GM19463 (cell line): ENCODE measurements at regions not wholly inside any gene's neighbourhood (a gene's known extent, or its start where the extent isn't known, plus 50 kb on each side); places are given as distances from the start of the nearest gene placed in this dataset.
"Not testable (repeated sequence)": the region's sequence is repeated elsewhere in the genome, so short reads cannot be mapped to it uniquely, and the experiment has no call there.

Experiments used
- ATAC-seq: cut with Tn5 transposase; IDR thresholded peaks from one replicate; pipeline ENCODE4 v1.9.1; 2021; ENCODE audit warnings: mild to moderate bottlenecking, moderate library complexity; ENCODE audit not compliant: unreplicated experiment

- ATAC-seq: no peak
These were observed 267.7 kb upstream of the MGAT4C start for GRCh38 chr12:86523844-86524243.

- peak; percentile 53 for ATAC-seq
These were observed 265.7 kb upstream of the MGAT4C start for GRCh38 chr12:86521870-86522269.

GRCh38 chr12:86513226-86513625 is 257.0 kb upstream of the MGAT4C start:
- ATAC-seq: peak; percentile 21

- ATAC-seq: no peak
These were observed 240.4 kb upstream of the MGAT4C start for GRCh38 chr12:86496595-86496994.

- ATAC-seq: no peak
These were observed 228.3 kb upstream of the MGAT4C start for GRCh38 chr12:86484473-86484872.

GRCh38 chr12:86473231-86473630 is 217.0 kb upstream of the MGAT4C start:
- no peak for ATAC-seq

GRCh38 chr12:86456776-86457175 is 200.6 kb upstream of the MGAT4C start:
- ATAC-seq: no peak

GRCh38 chr12:86456241-86456640 is 200.1 kb upstream of the MGAT4C start:
- ATAC-seq: no peak

GRCh38 chr12:86445356-86445755 is 189.2 kb upstream of the MGAT4C start:
- ATAC-seq: no peak

GRCh38 chr12:86435053-86435452 is 178.9 kb upstream of the MGAT4C start:
- no peak for ATAC-seq

- no peak for ATAC-seq
These were observed 173.6 kb upstream of the MGAT4C start for GRCh38 chr12:86429824-86430223.

DNA sequence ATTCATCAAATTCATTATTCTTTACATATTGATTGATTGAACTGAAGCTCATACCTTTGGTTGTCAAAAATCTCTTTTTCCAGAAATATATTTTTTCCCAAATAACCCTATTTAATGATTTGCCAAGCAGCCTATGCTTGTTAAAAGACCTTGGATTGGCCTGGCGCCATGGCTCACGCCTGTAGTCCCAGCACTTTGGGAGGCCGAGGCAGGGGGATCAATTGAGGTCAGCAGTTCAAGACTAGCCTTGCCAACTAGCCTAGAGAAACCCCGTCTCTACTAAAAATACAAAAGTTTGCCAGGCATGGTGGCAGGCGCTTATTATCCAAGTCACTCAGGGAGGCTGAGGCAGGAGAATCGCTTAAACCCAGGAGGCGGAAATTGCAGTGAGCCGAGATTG is 165.1 kb upstream of the MGAT4C start:
- ATAC-seq: no peak

DNA sequence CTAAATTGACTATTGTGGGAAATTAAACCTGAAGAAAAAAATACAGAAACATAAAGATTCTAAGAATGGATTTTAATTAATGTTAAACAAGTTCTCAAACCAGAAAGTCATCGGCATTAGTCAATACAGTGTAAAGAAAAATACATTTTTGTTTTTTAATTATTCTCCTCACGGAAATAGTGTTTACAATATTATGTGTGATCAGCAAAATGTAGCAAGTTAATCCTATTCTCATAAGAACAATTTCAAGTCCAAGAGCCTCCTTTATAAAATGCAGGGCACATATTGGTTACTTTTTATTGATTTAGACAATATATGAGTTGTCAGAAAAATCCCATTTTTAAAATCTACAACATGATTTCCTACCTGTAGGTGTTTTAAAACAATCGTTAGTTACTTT is 158.0 kb upstream of the MGAT4C start:
- ATAC-seq: no peak

- no peak for ATAC-seq
These were observed 155.5 kb upstream of the MGAT4C start for GRCh38 chr12:86411710-86412109.

GRCh38 chr12:86407620-86408208 is 151.5 kb upstream of the MGAT4C start:
- ATAC-seq: no peak

DNA sequence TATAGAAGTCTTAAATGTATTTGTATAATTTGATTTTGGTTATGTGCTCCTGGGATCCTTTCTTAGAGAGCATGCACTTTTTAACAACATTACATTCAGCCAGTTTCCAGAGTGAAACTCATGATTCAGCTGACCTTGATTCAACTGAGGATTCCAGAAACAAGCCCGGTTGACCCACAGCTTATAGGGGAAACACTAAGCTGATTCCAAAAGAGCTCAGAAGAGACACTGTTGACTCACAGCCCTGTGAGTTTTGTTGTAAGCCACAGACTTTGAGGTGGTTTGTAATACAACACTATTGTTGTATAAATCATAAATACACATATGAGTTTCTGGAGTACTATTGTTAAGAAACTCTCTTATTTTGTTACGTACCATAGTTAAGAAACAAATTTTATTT is 133.8 kb upstream of the MGAT4C start:
- ATAC-seq: no peak

DNA sequence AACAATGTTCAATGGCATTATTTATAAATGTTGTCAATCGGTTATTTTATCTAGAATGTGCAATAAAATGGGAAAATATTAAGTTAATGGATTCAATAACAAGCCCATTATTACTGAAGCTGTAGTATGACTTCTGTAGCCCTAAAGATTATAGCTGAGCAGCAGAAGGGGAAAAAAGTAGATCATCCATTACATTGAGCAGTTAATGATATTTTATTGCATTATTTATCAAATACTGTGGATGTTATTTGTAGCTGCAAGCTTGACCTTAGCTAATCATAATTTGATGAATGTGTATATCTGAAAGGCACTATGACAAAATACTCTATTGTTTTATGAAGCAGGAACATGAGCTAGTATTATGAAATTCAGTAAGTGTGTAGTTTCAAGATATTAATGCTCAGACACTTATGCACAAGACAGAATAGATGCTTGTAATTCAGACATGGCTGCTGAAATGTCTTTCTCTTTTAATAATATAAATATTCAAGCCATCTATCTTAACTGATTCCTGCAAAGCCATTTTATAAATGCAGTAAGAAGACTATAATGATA is 131.5 kb upstream of the MGAT4C start:
- ATAC-seq: no peak

DNA sequence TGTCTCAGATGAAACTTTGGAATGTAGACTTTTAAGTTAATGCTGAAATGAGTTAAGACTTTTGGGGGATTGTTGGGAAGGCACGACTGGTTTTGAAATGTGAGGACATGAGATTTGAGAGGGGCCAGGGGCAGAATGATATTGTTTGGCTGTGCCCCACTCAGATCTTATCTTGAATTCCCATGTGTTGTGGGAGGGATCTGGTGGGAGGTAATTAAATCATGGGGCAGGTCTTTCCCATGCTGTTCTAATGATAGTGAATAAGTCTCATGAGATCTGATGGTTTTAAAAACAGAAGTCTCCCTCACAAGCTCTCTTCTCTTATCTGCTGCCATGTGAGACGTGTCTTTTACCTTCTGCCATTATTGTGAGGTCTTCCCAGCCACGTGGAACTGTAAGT is 127.6 kb upstream of the MGAT4C start:
- not testable (repeated sequence) for ATAC-seq

- no peak for ATAC-seq
These were observed 123.1 kb upstream of the MGAT4C start for GRCh38 chr12:86379337-86379736.

DNA sequence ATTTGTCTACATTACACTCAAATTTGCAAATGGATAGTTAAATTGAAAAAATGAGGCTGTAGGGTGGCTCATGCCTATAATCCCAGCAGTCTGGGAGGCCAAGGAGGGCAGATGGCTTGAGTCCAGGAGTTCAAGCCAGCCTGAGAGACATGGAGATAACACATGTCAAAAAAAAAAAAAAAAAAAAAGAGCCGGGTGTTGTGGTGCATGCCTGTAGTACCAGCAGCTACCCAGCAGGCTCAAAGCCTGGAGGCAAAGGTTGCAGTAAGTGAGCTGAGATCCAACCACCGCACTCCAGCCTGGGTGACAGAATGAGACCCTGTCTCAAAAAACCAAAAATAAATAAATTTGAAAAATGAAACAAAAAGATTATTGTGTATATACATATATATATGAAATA is 119.9 kb upstream of the MGAT4C start:
- ATAC-seq: no peak

- ATAC-seq: no peak
These were observed 117.6 kb upstream of the MGAT4C start for GRCh38 chr12:86373813-86374212.

DNA sequence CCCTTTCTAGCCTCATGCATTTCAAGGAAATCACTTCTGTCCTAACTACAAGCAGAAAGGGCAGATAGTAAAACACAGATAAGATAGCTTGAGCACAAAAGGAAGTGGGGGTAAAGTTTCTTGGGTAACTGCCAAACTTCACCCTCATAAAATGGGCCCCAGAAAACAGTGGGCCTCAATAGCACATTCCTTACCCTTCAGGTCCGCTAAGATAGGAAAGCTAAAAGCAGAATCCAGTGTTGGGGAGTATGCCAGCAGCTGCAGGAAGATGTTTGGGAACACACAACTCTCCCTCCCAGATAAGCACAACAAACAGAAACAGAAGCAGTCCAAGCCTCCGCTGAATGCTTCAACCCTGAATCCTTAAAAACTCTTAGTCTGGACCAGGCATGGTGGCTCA is 110.9 kb upstream of the MGAT4C start:
- no peak for ATAC-seq

GRCh38 chr12:86349196-86349595 is 93.0 kb upstream of the MGAT4C start:
- no peak for ATAC-seq
